ENCODE measurements at regions not wholly inside any gene's neighbourhood (a gene's known extent, or its start where the extent isn't known, plus 50 kb on each side); places are given as distances from the start of the nearest gene placed in this dataset.

GRCh38 chr3:16673530-16673929 lies 68.3 kb upstream of the DAZL start (continued):
- TF ChIP-seq, protein P1, sequence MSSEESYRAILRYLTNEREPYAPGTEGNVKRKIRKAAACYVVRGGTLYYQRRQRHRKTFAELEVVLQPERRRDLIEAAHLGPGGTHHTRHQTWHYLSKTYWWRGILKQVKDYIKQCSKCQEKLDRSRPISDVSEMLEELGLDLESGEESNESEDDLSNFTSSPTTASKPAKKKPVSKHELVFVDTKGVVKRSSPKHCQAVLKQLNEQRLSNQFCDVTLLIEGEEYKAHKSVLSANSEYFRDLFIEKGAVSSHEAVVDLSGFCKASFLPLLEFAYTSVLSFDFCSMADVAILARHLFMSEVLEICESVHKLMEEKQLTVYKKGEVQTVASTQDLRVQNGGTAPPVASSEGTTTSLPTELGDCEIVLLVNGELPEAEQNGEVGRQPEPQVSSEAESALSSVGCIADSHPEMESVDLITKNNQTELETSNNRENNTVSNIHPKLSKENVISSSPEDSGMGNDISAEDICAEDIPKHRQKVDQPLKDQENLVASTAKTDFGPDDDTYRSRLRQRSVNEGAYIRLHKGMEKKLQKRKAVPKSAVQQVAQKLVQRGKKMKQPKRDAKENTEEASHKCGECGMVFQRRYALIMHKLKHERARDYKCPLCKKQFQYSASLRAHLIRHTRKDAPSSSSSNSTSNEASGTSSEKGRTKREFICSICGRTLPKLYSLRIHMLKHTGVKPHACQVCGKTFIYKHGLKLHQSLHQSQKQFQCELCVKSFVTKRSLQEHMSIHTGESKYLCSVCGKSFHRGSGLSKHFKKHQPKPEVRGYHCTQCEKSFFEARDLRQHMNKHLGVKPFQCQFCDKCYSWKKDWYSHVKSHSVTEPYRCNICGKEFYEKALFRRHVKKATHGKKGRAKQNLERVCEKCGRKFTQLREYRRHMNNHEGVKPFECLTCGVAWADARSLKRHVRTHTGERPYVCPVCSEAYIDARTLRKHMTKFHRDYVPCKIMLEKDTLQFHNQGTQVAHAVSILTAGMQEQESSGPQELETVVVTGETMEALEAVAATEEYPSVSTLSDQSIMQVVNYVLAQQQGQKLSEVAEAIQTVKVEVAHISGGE (CRISPR knock-in tag; IDR thresholded peaks at IDR 0.05), result no peak
- TF ChIP-seq STAT3 (IDR thresholded peaks at IDR 0.05; ENCODE audit: low read depth, low read length), result no peak

GRCh38 chr3:16675805-16676204 lies 70.6 kb upstream of the DAZL start:
- SMC1A ChIA-PET (ENCODE audit: uncharacterized antibody, unreplicated experiment), result interaction anchor here (0.6 kb wide), 1 partner anchor 153 kb away, joined by 3 read pairs; no protein-coding TSS in a partner anchor
- Histone ChIP-seq H3K79me2 (ENCODE audit: control insufficient read depth, insufficient read depth, low read length) (no peaks in the 10 kb centered on the region), H3K9me3 (replicated peaks; ENCODE audit: control insufficient read depth, insufficient read depth, low read length) (no peaks in the 10 kb centered on the region; the same call in 2 of the 3 replicates), H3K4me1 (ENCODE audit: control insufficient read depth, insufficient read depth, low read length) (no peaks in the 10 kb centered on the region), H3K4me3 (no peak overlapping the region), H3K36me3 (ENCODE audit: control insufficient read depth in 2 of 2, insufficient read depth in 2 of 2, low read length in 1 of 2) (no peaks in the 10 kb centered on the region), H3K9ac (ENCODE audit: control insufficient read depth, insufficient read depth, low read length) (no peak overlapping the region), H3K27ac (ENCODE audit: control insufficient read depth, insufficient read depth) (no peak overlapping the region), H4K20me1 (ENCODE audit: control insufficient read depth, insufficient read depth) (no peaks in the 10 kb centered on the region), H2AFZ (ENCODE audit: control insufficient read depth, low read depth, low read length) (no peak overlapping the region), H3K4me2 (ENCODE audit: control insufficient read depth, insufficient read depth) (no peak overlapping the region), H3K27me3 (replicated peaks in 1 of 2; ENCODE audit: control insufficient read depth in 2 of 2, insufficient read depth in 2 of 2, low read length in 1 of 2) (no peaks in the 10 kb centered on the region)
- no peak for ATAC-seq
- CTCF ChIA-PET, result no interaction called here
- POLR2A ChIA-PET, result no interaction called here
- RAD21 ChIA-PET (ENCODE audit: unreplicated experiment), result no interaction called here
- DNase-seq (ENCODE audit: low read depth, low spot score), result no peak
- in situ Hi-C loops (cut with MboI), result no loop called here
- FAIRE-seq, result no peak
- intact Hi-C loops (cut with micrococcal nuclease; ENCODE audit: unreplicated experiment), result no loop called here
- BruUV-seq (replicated peaks), result no TSS peak
- TF ChIP-seq SPI1 (IDR thresholded peaks at IDR 0.05; ENCODE audit: borderline replicate concordance, insufficient read depth, low read depth, low read length) (no peak), NR2C2 (IDR thresholded peaks at IDR 0.05; ENCODE audit: borderline replicate concordance, control insufficient read depth, insufficient read length, low read depth) (no peak), ATF7 (IDR thresholded peaks at IDR 0.05; ENCODE audit: low read depth) (no peak), IRF5 (IDR thresholded peaks at IDR 0.05; ENCODE audit: borderline replicate concordance) (no peak), TCF12 (IDR thresholded peaks at IDR 0.05; ENCODE audit: low read depth, low read length) (no peak), ZBED1 (IDR thresholded peaks at IDR 0.05; ENCODE audit: borderline replicate concordance) (no peak), ETV6 (conservative IDR thresholded peaks at IDR 0.05 in 1 of 2, IDR thresholded peaks at IDR 0.05 in 1 of 2; ENCODE audit: borderline replicate concordance in 1 of 2, low read depth in 1 of 2) (no peak), GATAD2B (conservative IDR thresholded peaks at IDR 0.05; ENCODE audit: low read depth) (no peak), JUNB (IDR thresholded peaks at IDR 0.05) (no peak), MEF2A (IDR thresholded peaks at IDR 0.05; ENCODE audit: insufficient read depth, low read depth, low read length) (no peak), NFXL1 (IDR thresholded peaks at IDR 0.05; ENCODE audit: borderline replicate concordance) (no peak), RB1 (IDR thresholded peaks at IDR 0.05; ENCODE audit: borderline replicate concordance) (no peak), MYB (IDR thresholded peaks at IDR 0.05; ENCODE audit: borderline replicate concordance, low read depth, low read length) (no peak), CBX3 (IDR thresholded peaks at IDR 0.05; ENCODE audit: borderline replicate concordance, low read depth) (no peak)
- TF ChIP-seq, protein P2, sequence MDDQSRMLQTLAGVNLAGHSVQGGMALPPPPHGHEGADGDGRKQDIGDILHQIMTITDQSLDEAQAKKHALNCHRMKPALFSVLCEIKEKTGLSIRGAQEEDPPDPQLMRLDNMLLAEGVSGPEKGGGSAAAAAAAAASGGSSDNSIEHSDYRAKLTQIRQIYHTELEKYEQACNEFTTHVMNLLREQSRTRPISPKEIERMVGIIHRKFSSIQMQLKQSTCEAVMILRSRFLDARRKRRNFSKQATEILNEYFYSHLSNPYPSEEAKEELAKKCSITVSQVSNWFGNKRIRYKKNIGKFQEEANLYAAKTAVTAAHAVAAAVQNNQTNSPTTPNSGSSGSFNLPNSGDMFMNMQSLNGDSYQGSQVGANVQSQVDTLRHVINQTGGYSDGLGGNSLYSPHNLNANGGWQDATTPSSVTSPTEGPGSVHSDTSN (IDR thresholded peaks at IDR 0.05; ENCODE audit: insufficient replicate concordance, low read depth, low read length), result no peak
- TF ChIP-seq, protein P3, sequence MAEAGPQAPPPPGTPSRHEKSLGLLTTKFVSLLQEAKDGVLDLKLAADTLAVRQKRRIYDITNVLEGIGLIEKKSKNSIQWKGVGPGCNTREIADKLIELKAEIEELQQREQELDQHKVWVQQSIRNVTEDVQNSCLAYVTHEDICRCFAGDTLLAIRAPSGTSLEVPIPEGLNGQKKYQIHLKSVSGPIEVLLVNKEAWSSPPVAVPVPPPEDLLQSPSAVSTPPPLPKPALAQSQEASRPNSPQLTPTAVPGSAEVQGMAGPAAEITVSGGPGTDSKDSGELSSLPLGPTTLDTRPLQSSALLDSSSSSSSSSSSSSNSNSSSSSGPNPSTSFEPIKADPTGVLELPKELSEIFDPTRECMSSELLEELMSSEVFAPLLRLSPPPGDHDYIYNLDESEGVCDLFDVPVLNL (IDR thresholded peaks at IDR 0.05; ENCODE audit: low read depth, low read length), result no peak
